HG02981 (cell line): ENCODE measurements at regions not wholly inside any gene's neighbourhood (a gene's known extent, or its start where the extent isn't known, plus 50 kb on each side); places are given as distances from the start of the nearest gene placed in this dataset.

Experiments used
- ATAC-seq: cut with Tn5 transposase; IDR thresholded peaks from one replicate; pipeline ENCODE4 v1.9.1; 2021; ENCODE audit warnings: mild to moderate bottlenecking, moderate library complexity; ENCODE audit not compliant: unreplicated experiment

- no peak for ATAC-seq
Measured at GRCh38 chr20:11328839-11329238, 588.9 kb upstream of the BTBD3 start.

- ATAC-seq, result no peak
Measured at GRCh38 chr20:11329271-11329670, 588.4 kb upstream of the BTBD3 start.

GRCh38 chr20:11331096-11331495, 586.6 kb upstream of the BTBD3 start:
- no peak for ATAC-seq

GRCh38 chr20:11332381-11332780, 585.3 kb upstream of the BTBD3 start:
- ATAC-seq, result no peak

DNA sequence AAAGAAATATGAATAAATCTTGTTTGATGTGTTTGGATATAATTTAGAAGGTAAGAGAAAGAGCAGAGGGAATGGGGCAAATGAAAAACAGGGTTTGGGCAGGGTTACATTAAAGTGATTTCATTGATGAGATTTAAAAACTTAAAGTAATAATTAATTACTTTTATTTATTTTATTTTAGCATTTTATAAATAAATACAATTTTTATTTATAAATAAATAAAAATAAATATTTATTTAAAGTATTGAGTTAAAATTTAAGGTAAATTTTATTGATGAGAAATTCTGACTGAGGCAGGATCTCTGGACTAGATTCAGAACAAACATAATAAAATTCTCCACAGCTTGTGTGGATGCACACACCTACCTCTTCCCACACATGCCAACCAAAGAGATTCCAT, 584.1 kb upstream of the BTBD3 start:
- no peak for ATAC-seq

GRCh38 chr20:11337361-11338130, 580.1 kb upstream of the BTBD3 start:
- no peak for ATAC-seq

GRCh38 chr20:11338496-11339306, 579.0 kb upstream of the BTBD3 start:
- no peak for ATAC-seq

DNA sequence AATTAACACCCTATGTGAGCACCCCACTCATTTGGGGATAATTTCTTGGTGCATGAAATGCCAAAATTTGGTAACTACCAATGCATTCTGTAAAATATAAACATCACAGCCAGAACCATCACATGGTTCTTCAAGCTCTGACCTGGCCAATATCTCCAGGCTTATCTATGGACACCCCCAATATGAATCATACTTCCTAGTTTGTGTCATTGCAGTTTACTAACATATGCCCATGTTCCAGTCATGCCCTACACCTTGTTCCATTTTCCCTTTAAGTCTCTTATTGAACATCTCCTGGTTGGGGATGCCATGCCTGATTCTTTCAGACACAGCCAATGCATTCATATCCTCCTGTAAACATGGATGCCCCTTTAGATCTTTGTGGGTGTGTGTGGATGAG, 572.8 kb upstream of the BTBD3 start:
- no peak for ATAC-seq

DNA sequence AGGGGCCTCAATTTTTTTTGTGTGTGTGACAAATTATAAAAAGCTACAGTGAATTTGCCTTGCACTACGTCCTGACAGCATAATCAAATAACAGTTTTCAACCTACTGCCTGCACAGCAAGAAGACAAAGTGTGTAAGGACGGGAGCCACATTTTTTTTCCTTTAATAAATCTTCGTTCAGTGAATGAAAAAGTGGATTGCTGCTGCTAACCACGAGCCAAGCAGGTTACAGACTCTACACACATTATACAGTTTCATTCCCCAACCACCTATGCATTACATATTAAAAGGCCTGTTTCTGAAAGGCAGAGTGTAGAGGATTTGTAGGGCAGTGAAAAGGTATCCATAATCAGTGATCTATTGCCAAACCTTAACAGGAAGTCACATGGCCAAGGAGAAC, 570.0 kb upstream of the BTBD3 start:
- ATAC-seq, result peak; percentile 44

- no peak for ATAC-seq
Measured at GRCh38 chr20:11350126-11351005, 567.3 kb upstream of the BTBD3 start.

- no peak for ATAC-seq
Measured at GRCh38 chr20:11352041-11352440, 565.7 kb upstream of the BTBD3 start.

DNA sequence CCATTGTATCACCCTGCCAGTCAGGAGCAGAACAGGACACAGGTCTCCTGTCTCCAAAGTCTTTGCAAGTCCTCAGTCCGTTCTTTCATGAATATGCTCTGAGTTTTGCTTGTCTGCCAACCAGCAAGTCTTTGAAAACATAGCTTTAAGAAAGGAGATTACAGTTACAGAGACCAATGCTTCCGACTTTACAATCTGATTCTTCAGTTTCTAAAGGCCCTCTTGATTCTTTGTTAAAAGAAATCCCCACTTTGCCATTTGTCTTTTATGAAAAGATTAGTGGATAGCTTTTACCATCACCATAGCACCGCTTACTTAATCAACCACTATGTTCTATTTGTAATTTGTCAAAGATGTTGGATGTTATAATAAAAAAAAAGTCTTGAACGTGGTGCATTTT, 562.8 kb upstream of the BTBD3 start:
- no peak for ATAC-seq

DNA sequence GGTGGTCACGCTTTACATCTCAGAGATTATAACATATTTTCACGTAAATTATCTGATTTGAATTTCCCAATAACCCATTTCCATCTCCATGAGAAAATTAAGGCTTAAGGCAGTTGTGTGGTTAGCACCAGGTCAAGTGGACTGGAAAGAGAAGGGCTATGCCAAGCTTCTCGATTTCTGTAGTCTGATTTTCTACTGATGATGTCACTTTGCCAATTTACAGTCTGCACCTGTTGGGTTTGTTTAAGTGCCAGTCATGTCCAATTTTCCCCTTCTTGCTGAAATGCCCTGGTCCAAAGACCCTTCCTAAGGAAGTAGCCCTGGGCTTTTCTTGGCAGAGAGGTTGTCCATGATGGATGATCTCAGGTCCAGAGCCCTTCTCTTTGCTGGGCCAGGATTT, 562.3 kb upstream of the BTBD3 start:
- no peak for ATAC-seq

- no peak for ATAC-seq
Measured at GRCh38 chr20:11356061-11356460, 561.6 kb upstream of the BTBD3 start.

GRCh38 chr20:11362450-11362849, 555.2 kb upstream of the BTBD3 start:
- no peak for ATAC-seq

- no peak for ATAC-seq
Measured at GRCh38 chr20:11364736-11365135, 553.0 kb upstream of the BTBD3 start.

DNA sequence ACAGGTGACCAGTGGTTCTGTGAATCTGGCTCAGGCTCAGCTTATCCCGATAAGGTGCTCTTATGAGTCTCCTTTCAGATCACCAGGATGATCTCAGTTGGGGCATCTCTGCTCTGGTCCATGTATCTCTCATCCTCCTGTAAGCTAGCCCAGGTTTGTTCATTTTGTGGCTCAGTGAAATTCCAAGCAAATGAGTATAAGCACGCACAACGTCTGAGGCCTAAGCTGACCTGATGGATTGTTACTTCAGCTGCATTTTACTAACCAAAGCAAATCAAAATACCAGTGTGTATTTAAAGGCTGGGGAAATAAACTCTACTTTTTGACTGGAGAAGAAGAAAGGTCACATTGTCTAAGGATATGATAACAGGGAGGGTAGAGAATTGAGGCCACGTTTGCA, 551.0 kb upstream of the BTBD3 start:
- no peak for ATAC-seq

- ATAC-seq, result no peak
Measured at GRCh38 chr20:11368499-11368898, 549.2 kb upstream of the BTBD3 start.

DNA sequence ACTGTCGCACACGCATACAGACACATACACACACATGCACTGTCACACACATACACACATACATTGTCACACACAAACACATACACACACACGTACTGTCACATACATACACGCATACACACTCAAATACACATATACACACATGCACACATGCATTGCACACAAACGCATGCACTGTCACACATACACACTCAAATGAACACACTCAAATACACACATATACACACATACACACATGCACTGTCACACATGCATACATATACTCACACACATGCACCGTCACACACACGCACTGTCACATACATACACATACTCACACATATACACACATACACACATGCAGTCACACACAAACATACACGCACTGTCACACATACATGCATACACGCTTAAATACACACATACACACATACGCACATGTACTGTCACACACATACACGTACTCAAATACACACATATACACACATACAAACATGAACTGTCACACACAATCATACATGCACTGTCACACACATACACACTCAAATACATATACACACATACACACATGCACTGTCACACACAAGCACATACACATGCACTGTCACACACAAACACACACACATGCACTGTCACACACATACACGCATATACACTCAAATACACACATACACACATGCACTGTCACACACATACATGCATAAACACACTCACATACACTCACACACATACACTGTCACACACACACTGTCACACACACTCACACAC, 548.6 kb upstream of the BTBD3 start:
- no peak for ATAC-seq

DNA sequence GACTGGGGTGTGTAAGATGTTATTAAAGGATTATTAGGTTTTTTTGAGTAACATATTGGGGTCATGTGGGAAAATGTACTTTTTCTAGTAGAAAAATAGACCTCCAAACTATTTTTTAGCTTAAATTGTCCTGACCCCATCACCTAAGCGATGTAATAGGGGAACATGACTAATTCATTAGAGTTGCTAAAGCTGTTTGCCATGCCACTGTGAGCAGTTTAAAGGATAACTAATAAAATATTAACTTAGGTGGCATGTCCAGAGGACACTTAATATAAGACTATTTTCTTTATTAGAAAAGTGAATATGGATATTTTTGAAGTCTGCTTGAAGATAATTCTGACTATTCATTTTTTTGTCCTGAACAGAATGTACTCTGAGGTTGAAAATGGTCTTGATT, 545.9 kb upstream of the BTBD3 start:
- no peak for ATAC-seq
